IMR-90 (cell line): ENCODE measurements at regions not wholly inside any gene's neighbourhood (a gene's known extent, or its start where the extent isn't known, plus 50 kb on each side); places are given as distances from the start of the nearest gene placed in this dataset.

Experiments
- ATAC-seq: fragments of 200-7000 bp; cut with Tn5 transposase; 2 replicates; pipeline ENCODE4 v1.9.1; 2020; ENCODE audit warnings: low read depth, mild to moderate bottlenecking, moderate library complexity
- BruUV-seq: library from RNA; stranded (reverse); fragments of 400-500 nt; replicated peaks from 2 replicates; lab custom pipeline; 2021; lab: Mats Ljungman, UMichigan
- CTCF ChIA-PET: fragments of 300-600 bp; formaldehyde crosslinking; extraction: SDS; loops from one replicate; lab custom pipeline; 2021; ENCODE audit warnings: antibody characterized with exemption; lab: Yijun Ruan, JAX
- POLR2A ChIA-PET: fragments of 300-600 bp; sonication (Branson Sonifier 250); formaldehyde crosslinking; loops from one replicate; lab custom pipeline; 2022; ENCODE audit warnings: antibody characterized with exemption; ENCODE audit not compliant: unreplicated experiment; lab: Charles Lee
- DNase-seq: peaks from one replicate; pipeline ENCODE4 v3.0.0; 2013
- H2AFZ ChIP-seq: replicated peaks from 2 replicates; pipeline ENCODE3; 2013; ENCODE audit warnings: low read length, mild to moderate bottlenecking; ENCODE audit not compliant: poor library complexity
- H2AK5ac ChIP-seq: 2 replicates; pipeline ENCODE4 v1.6.1; 2013; ENCODE audit warnings: low read depth, low read length, inconsistent platforms
- H2AK9ac ChIP-seq: replicated peaks from 2 replicates; pipeline ENCODE3; 2013; ENCODE audit warnings: mild to moderate bottlenecking, low read depth, low read length, moderate library complexity; ENCODE audit not compliant: poor library complexity
- H2BK120ac ChIP-seq: 2 replicates; pipeline ENCODE4 v1.6.1; 2013; ENCODE audit warnings: low read depth, low read length, inconsistent platforms
- H2BK15ac ChIP-seq: 3 replicates; pipeline ENCODE4 v1.6.1; 2013; ENCODE audit warnings: low read depth, low read length, inconsistent platforms
- H2BK20ac ChIP-seq: 2 replicates; pipeline ENCODE4 v1.6.1; 2013; ENCODE audit warnings: low read depth, mild to moderate bottlenecking, inconsistent platforms, low read length, moderate library complexity
- H2BK5ac ChIP-seq: 2 replicates; pipeline ENCODE4 v1.6.1; 2013; ENCODE audit warnings: mild to moderate bottlenecking, low read depth, low read length, inconsistent platforms; ENCODE audit not compliant: poor library complexity, severe bottlenecking
- H3K14ac ChIP-seq: replicated peaks from 2 replicates; pipeline ENCODE4 v1.6.1; 2013; ENCODE audit warnings: low read depth, low read length, inconsistent platforms
- H3K18ac ChIP-seq: 2 replicates; pipeline ENCODE4 v1.6.1; 2013; ENCODE audit warnings: low read depth, low read length, control low read depth
- H3K23ac ChIP-seq: 2 replicates; pipeline ENCODE4 v1.6.1; 2013; ENCODE audit warnings: low read depth, low read length, inconsistent platforms
- H3K27ac ChIP-seq: 2 replicates; pipeline ENCODE4 v1.5.1; 2013; ENCODE audit warnings: mild to moderate bottlenecking, control low read depth, low read length; ENCODE audit not compliant: insufficient read depth
- H3K27me3 ChIP-seq: 2 replicates; pipeline ENCODE4 v1.6.1; 2013; ENCODE audit warnings: low read length; ENCODE audit not compliant: control insufficient read depth, insufficient read depth
- H3K36me3 ChIP-seq: 2 replicates; pipeline ENCODE4 v1.6.1; 2013; ENCODE audit warnings: low read length, mixed read lengths; ENCODE audit not compliant: control insufficient read depth, insufficient read depth
- H3K4ac ChIP-seq: 2 replicates; pipeline ENCODE4 v1.6.1; 2013; ENCODE audit warnings: low read depth, low read length, inconsistent platforms
- H3K4me1 ChIP-seq: 2 replicates; pipeline ENCODE4 v1.6.1; 2013; ENCODE audit warnings: low read length, mixed read lengths; ENCODE audit not compliant: control insufficient read depth, insufficient read depth
- H3K4me2 ChIP-seq: 2 replicates; pipeline ENCODE4 v1.6.1; 2013; ENCODE audit warnings: low read depth, mild to moderate bottlenecking, control low read depth, low read length, moderate library complexity
- H3K4me3 ChIP-seq: 2 replicates; pipeline ENCODE4 v1.5.1; 2013; ENCODE audit warnings: low read depth, mild to moderate bottlenecking, control low read depth, low read length, moderate library complexity; ENCODE audit not compliant: insufficient read depth
- H3K56ac ChIP-seq: 2 replicates; pipeline ENCODE4 v1.6.1; 2013; ENCODE audit warnings: low read length, inconsistent platforms; ENCODE audit not compliant: insufficient read depth; ENCODE audit errors: extremely low read depth
- H3K79me1 ChIP-seq, 2 experiments: 2 replicates each; pipeline ENCODE4 v1.6.1; 2013; ENCODE audit warnings: low read length in 2 of 2, inconsistent platforms in 1 of 2, low read depth in 1 of 2
- H3K9ac ChIP-seq: 2 replicates; pipeline ENCODE4 v1.6.1; 2013; ENCODE audit warnings: low read depth, low read length, control low read depth
- H3K9me1 ChIP-seq: 2 replicates; pipeline ENCODE4 v1.6.1; 2013; ENCODE audit warnings: low read length, inconsistent platforms; ENCODE audit not compliant: insufficient read depth
- H3K9me3 ChIP-seq: 2 replicates; pipeline ENCODE4 v1.6.1; 2013; ENCODE audit warnings: low read length; ENCODE audit not compliant: control insufficient read depth, insufficient read depth
- H4K20me1 ChIP-seq: 2 replicates; pipeline ENCODE4 v1.6.1; 2013; ENCODE audit warnings: low read length, inconsistent platforms; ENCODE audit not compliant: insufficient read depth
- H4K5ac ChIP-seq: 2 replicates; pipeline ENCODE4 v1.6.1; 2013; ENCODE audit warnings: mild to moderate bottlenecking, low read depth, low read length, control low read depth
- H4K8ac ChIP-seq, 2 experiments: 2 replicates each; pipeline ENCODE4 v1.6.1; 2013; ENCODE audit warnings: low read depth in 2 of 2, low read length in 2 of 2, control low read depth in 1 of 2, inconsistent platforms in 1 of 2
- H4K91ac ChIP-seq: 2 replicates; pipeline ENCODE4 v1.6.1; 2013; ENCODE audit warnings: low read depth, low read length, inconsistent platforms; ENCODE audit not compliant: insufficient read depth
- BHLHE40 ChIP-seq: fragments of 150-350 bp; IDR thresholded peaks from 2 replicates; pipeline ENCODE4 v1.6.1; 2016; ENCODE audit warnings: mild to moderate bottlenecking, low read depth, low read length
- CEBPB ChIP-seq: IDR thresholded peaks from 2 replicates; pipeline ENCODE4 v1.6.1; 2012; ENCODE audit warnings: low read depth, low read length, improper control_type of control experiment
- CHD1 ChIP-seq: IDR thresholded peaks from 2 replicates; pipeline ENCODE4 v1.6.1; 2012; ENCODE audit warnings: low read depth, low read length, improper control_type of control experiment
- CTCF ChIP-seq: conservative IDR thresholded peaks from 2 replicates; pipeline ENCODE4 v1.5.1; 2012; ENCODE audit warnings: mild to moderate bottlenecking, low read depth, low read length, improper control_type of control experiment
- ELK1 ChIP-seq: fragments of 150-350 bp; IDR thresholded peaks from 2 replicates; pipeline ENCODE4 v1.6.1; 2016; ENCODE audit warnings: low read depth, mild to moderate bottlenecking, low read length, moderate library complexity, borderline replicate concordance
- FOS ChIP-seq: fragments of 150-350 bp; IDR thresholded peaks from 2 replicates; pipeline ENCODE4 v1.6.1; 2016; ENCODE audit warnings: low read depth, low read length
- MAFK ChIP-seq: IDR thresholded peaks from 2 replicates; pipeline ENCODE4 v1.6.1; 2012; ENCODE audit warnings: low read depth, low read length, improper control_type of control experiment
- MAZ ChIP-seq: IDR thresholded peaks from 2 replicates; pipeline ENCODE4 v1.6.1; 2012; ENCODE audit warnings: low read depth, mild to moderate bottlenecking, low read length, improper control_type of control experiment, moderate library complexity, borderline replicate concordance
- MXI1 ChIP-seq: IDR thresholded peaks from 2 replicates; pipeline ENCODE4 v1.6.1; 2012; ENCODE audit warnings: low read depth, mild to moderate bottlenecking, low read length, moderate library complexity, borderline replicate concordance
- NFE2L2 ChIP-seq: fragments of 150-350 bp; IDR thresholded peaks from 2 replicates; pipeline ENCODE4 v1.6.1; 2016; ENCODE audit warnings: low read depth, mild to moderate bottlenecking, low read length
- POLR2A ChIP-seq: IDR thresholded peaks from 2 replicates; pipeline ENCODE4 v1.6.1; 2012; ENCODE audit warnings: mild to moderate bottlenecking, low read depth, low read length
- RAD21 ChIP-seq: IDR thresholded peaks from 2 replicates; pipeline ENCODE4 v1.6.1; 2012; ENCODE audit warnings: low read length, improper control_type of control experiment
- RCOR1 ChIP-seq: IDR thresholded peaks from 2 replicates; pipeline ENCODE4 v1.6.1; 2012; ENCODE audit warnings: mild to moderate bottlenecking, low read length, improper control_type of control experiment; ENCODE audit not compliant: insufficient replicate concordance
- RFX5 ChIP-seq: IDR thresholded peaks from 2 replicates; pipeline ENCODE4 v1.8.0; 2012; ENCODE audit warnings: low read depth, mild to moderate bottlenecking, low read length, moderate library complexity
- SMC3 ChIP-seq: fragments of 150-350 bp; IDR thresholded peaks from 2 replicates; pipeline ENCODE4 v1.6.1; 2016; ENCODE audit warnings: low read depth, mild to moderate bottlenecking, antibody characterized with exemption, low read length, moderate library complexity
- USF2 ChIP-seq: fragments of 150-350 bp; IDR thresholded peaks from 2 replicates; pipeline ENCODE4 v1.6.1; 2017; ENCODE audit warnings: mild to moderate bottlenecking, antibody characterized with exemption, low read length, low read depth
- WGBS, 2 experiments: methylation state at CpG; one replicate each; pipeline versions ENCODE4 v1.1.5 to v1.1.7; 2013; ENCODE audit warnings: missing lambda C conversion rate in 2 of 2; ENCODE audit not compliant: insufficient read length in 1 of 2; ENCODE audit errors: extremely low coverage in 2 of 2; 5-methylcytosine and 5-hydroxymethylcytosine counted together
- dilution Hi-C: fragments of 300-500 bp; cut with HindIII; formaldehyde crosslinking; loops from one replicate; pipeline ENCODE4 v1.14.3; 2018; ENCODE audit warnings: low sequenced_read_pairs; ENCODE audit not compliant: unreplicated experiment
- in situ Hi-C: fragments of 300-500 bp; cut with MboI; formaldehyde crosslinking; loops from 3 replicates; pipeline ENCODE4 v1.14.3; 2019; ENCODE audit warnings: low sequenced_read_pairs, inconsistent platforms, mixed read lengths
- intact Hi-C: fragments of 100-400 bp; cut with micrococcal nuclease; formaldehyde crosslinking; loops from 2 replicates; pipeline ENCODE4 v1.10.0; 2022

GRCh38 chrX:7266288-7266687 lies 118.3 kb upstream of the PUDP start:
- Histone ChIP-seq H3K36me3 (no peaks in the 10 kb centered on the region), H2BK120ac (no peak overlapping the region), H3K18ac (no peak overlapping the region), H3K56ac (no peak overlapping the region), H3K4me3 (no peak overlapping the region), H2AK5ac (no peak overlapping the region), H4K8ac (no peak overlapping the region), H3K14ac (no peak overlapping the region), H2BK20ac (no peak overlapping the region), H2BK15ac (no peak overlapping the region), H3K79me1 (no peaks in the 10 kb centered on the region), H4K20me1 (no peaks in the 10 kb centered on the region), H3K27me3 (no peaks in the 10 kb centered on the region), H3K27ac (no peak overlapping the region), H2AFZ (no peak overlapping the region), H3K4me2 (no peak overlapping the region), H3K9me1 (peaks cover 3% of the 10 kb centered on the region; the same call in 1 of the 2 replicates), H3K4me1 (peaks cover 8% of the 10 kb centered on the region), H2AK9ac (no peak overlapping the region), H2BK5ac (no peak overlapping the region), H3K9me3 (no peaks in the 10 kb centered on the region; the same call in 1 of the 2 replicates), H3K9ac (no peak overlapping the region), H3K4ac (no peak overlapping the region), H4K5ac (no peak overlapping the region), H3K23ac (no peak overlapping the region), H4K91ac (no peak overlapping the region)
- WGBS, 2 experiments, result no CpG with 5 or more reads among the region's 1 CpG
- CTCF ChIA-PET, result no interaction called here
- ATAC-seq, result no peak
- TF ChIP-seq FOS (no peak), CHD1 (no peak), SMC3 (no peak), CTCF (no peak), RFX5 (no peak), MAFK (no peak), NFE2L2 (no peak), USF2 (no peak), MXI1 (no peak), MAZ (no peak), CEBPB (no peak), RAD21 (no peak), ELK1 (no peak), RCOR1 (no peak), POLR2A (no peak), BHLHE40 (no peak)
- in situ Hi-C loops, result no loop called here
- peak; percentile 34 for DNase-seq
- dilution Hi-C loops, result no loop called here
- intact Hi-C loops, result no loop called here
- POLR2A ChIA-PET, result no interaction called here
- BruUV-seq, result no TSS peak
